Trophoblast cell (in vitro differentiated cells and primary cell): ENCODE measurements at regions not wholly inside any gene's neighbourhood (a gene's known extent, or its start where the extent isn't known, plus 50 kb on each side); places are given as distances from the start of the nearest gene placed in this dataset.

ENCODE experiments used
- DNase-seq, 2 donors: peaks; one replicate each; pipeline ENCODE4 v3.0.0-alpha.2; 2016
- H2AFZ ChIP-seq: 2 replicates; pipeline ENCODE4 v1.6.1; 2013; ENCODE audit warnings: low read length, moderate library complexity, mild to moderate bottlenecking; ENCODE audit not compliant: insufficient read depth, poor library complexity
- H2AK5ac ChIP-seq: 2 replicates; pipeline ENCODE4 v1.6.1; 2013; ENCODE audit warnings: mild to moderate bottlenecking, low read length
- H2BK120ac ChIP-seq: 2 replicates; pipeline ENCODE4 v1.6.1; 2013; ENCODE audit warnings: low read length, mild to moderate bottlenecking, moderate library complexity; ENCODE audit not compliant: insufficient read depth, poor library complexity
- H2BK12ac ChIP-seq: 2 replicates; pipeline ENCODE4 v1.6.1; 2013; ENCODE audit warnings: mild to moderate bottlenecking, low read length, moderate library complexity
- H2BK5ac ChIP-seq: 2 replicates; pipeline ENCODE4 v1.6.1; 2013; ENCODE audit warnings: low read length, low read depth, moderate library complexity, mild to moderate bottlenecking; ENCODE audit not compliant: poor library complexity
- H3K14ac ChIP-seq: 2 replicates; pipeline ENCODE4 v1.6.1; 2013; ENCODE audit warnings: mild to moderate bottlenecking, low read length
- H3K18ac ChIP-seq: 2 replicates; pipeline ENCODE4 v1.6.1; 2013; ENCODE audit warnings: mild to moderate bottlenecking, low read length
- H3K23ac ChIP-seq: 2 replicates; pipeline ENCODE4 v1.6.1; 2013; ENCODE audit warnings: low read length
- H3K27ac ChIP-seq: 2 replicates; pipeline ENCODE4 v1.5.1; 2013; ENCODE audit warnings: low read depth, mild to moderate bottlenecking, inconsistent platforms, low read length, moderate library complexity
- H3K27me3 ChIP-seq: 2 replicates; pipeline ENCODE4 v1.6.1; 2013; ENCODE audit warnings: inconsistent platforms, mild to moderate bottlenecking, low read length, moderate library complexity; ENCODE audit not compliant: insufficient read depth
- H3K36me3 ChIP-seq, 2 experiments: 1 replicate in 1 of 2; 2 replicates in 1 of 2; pipeline ENCODE4 v1.6.1; 2013; ENCODE audit warnings: low read length in 2 of 2, mild to moderate bottlenecking in 2 of 2, moderate library complexity in 1 of 2; ENCODE audit not compliant: insufficient read depth in 2 of 2, control insufficient read depth in 1 of 2
- H3K4ac ChIP-seq: 2 replicates; pipeline ENCODE4 v1.6.1; 2013; ENCODE audit warnings: low read depth, mild to moderate bottlenecking, low read length, moderate library complexity
- H3K4me1 ChIP-seq, 2 experiments: 1 replicate in 1 of 2; 2 replicates in 1 of 2; pipeline ENCODE4 v1.6.1; 2013; ENCODE audit warnings: low read length in 2 of 2, mild to moderate bottlenecking in 2 of 2, moderate library complexity in 1 of 2; ENCODE audit not compliant: insufficient read depth in 2 of 2, control insufficient read depth in 1 of 2
- H3K4me2 ChIP-seq: 2 replicates; pipeline ENCODE4 v1.6.1; 2013; ENCODE audit warnings: inconsistent platforms, mild to moderate bottlenecking, low read length, moderate library complexity
- H3K4me3 ChIP-seq: 2 replicates; pipeline ENCODE4 v1.5.1; 2013; ENCODE audit warnings: mild to moderate bottlenecking, low read depth, low read length, inconsistent platforms
- H3K79me1 ChIP-seq: one replicate; pipeline ENCODE4 v1.6.1; 2013; ENCODE audit warnings: low read length
- H3K79me2 ChIP-seq: 2 replicates; pipeline ENCODE4 v1.6.1; 2013; ENCODE audit warnings: low read length, mild to moderate bottlenecking; ENCODE audit not compliant: control insufficient read depth, insufficient read depth, poor library complexity
- H3K9ac ChIP-seq: 2 replicates; pipeline ENCODE4 v1.6.1; 2013; ENCODE audit warnings: mild to moderate bottlenecking, low read length
- H3K9me3 ChIP-seq: 2 replicates; pipeline ENCODE4 v1.6.1; 2013; ENCODE audit warnings: low read depth, mild to moderate bottlenecking, control low read depth, inconsistent platforms, low read length; ENCODE audit not compliant: insufficient read depth
- H4K12ac ChIP-seq: 2 replicates; pipeline ENCODE4 v1.6.1; 2013; ENCODE audit warnings: low read depth, mild to moderate bottlenecking, low read length, moderate library complexity
- H4K8ac ChIP-seq: 2 replicates; pipeline ENCODE4 v1.6.1; 2013; ENCODE audit warnings: low read depth, mild to moderate bottlenecking, low read length, moderate library complexity
- H4K91ac ChIP-seq: one replicate; pipeline ENCODE4 v1.6.1; 2013; ENCODE audit warnings: low read depth, mild to moderate bottlenecking, low read length, moderate library complexity
- WGBS: extraction: QIAGEN DNeasy Blood & Tissue Kit; methylation state at CpG from one replicate; pipeline ENCODE4 v1.1.7; 2013; ENCODE audit warnings: missing lambda C conversion rate; ENCODE audit not compliant: insufficient read length, insufficient coverage; ENCODE audit errors: extremely low coverage; 5-methylcytosine and 5-hydroxymethylcytosine counted together

- no peak overlapping the region for H4K8ac ChIP-seq
- H4K12ac ChIP-seq: no peak overlapping the region
- no peaks in the 10 kb centered on the region for H3K27me3 ChIP-seq
- no peak overlapping the region for H3K23ac ChIP-seq
- no peak overlapping the region for H3K4me2 ChIP-seq
- no peak overlapping the region for H2BK120ac ChIP-seq
- no peak overlapping the region for H3K9ac ChIP-seq
- no peak overlapping the region for H3K4ac ChIP-seq
- no peak overlapping the region for H3K18ac ChIP-seq
- no peaks in the 10 kb centered on the region for H3K79me2 ChIP-seq
- no peak overlapping the region for H2BK12ac ChIP-seq
- no peak overlapping the region for H3K27ac ChIP-seq
- no peak overlapping the region for H4K91ac ChIP-seq
- no peaks in the 10 kb centered on the region for H3K79me1 ChIP-seq
- no CpG with 5 or more reads among the region's 3 CpGs for WGBS
- no peaks in the 10 kb centered on the region for H3K4me1 ChIP-seq
- no peak for DNase-seq
- no peak overlapping the region for H2BK5ac ChIP-seq
- no peak overlapping the region for H3K14ac ChIP-seq
- H3K4me3 ChIP-seq: no peak overlapping the region
- H3K36me3 ChIP-seq: no peaks in the 10 kb centered on the region
- no peak overlapping the region for H2AK5ac ChIP-seq
- peaks cover 2% of the 10 kb centered on the region for H3K9me3 ChIP-seq
- H2AFZ ChIP-seq: no peak overlapping the region
Observed at GRCh38 chr15:69834761-69835160, 263.0 kb downstream of the TLE3 start.

GRCh38 chr15:69836048-69836447, 261.7 kb downstream of the TLE3 start:
- Histone ChIP-seq H3K27ac (no peak overlapping the region), H3K27me3 (no peaks in the 10 kb centered on the region), H3K4me2 (no peak overlapping the region), H3K79me2 (no peaks in the 10 kb centered on the region), H4K8ac (no peak overlapping the region), H2AK5ac (no peak overlapping the region), H4K91ac (no peak overlapping the region), H3K79me1 (no peaks in the 10 kb centered on the region), H2BK12ac (no peak overlapping the region), H3K36me3 (no peaks in the 10 kb centered on the region), H3K18ac (no peak overlapping the region), H3K4ac (no peak overlapping the region), H4K12ac (no peak overlapping the region), H3K9me3 (peaks cover 2% of the 10 kb centered on the region), H2BK120ac (no peak overlapping the region), H3K23ac (no peak overlapping the region), H3K4me1 (no peaks in the 10 kb centered on the region), H3K14ac (no peak overlapping the region), H3K9ac (no peak overlapping the region), H3K4me3 (no peak overlapping the region), H2AFZ (no peak overlapping the region), H2BK5ac (no peak overlapping the region)
- no CpG with 5 or more reads among the region's 3 CpGs for WGBS
- no peak for DNase-seq

- Histone ChIP-seq H2AFZ (no peak overlapping the region), H3K36me3 (no peaks in the 10 kb centered on the region), H2BK12ac (no peak overlapping the region), H3K79me2 (no peaks in the 10 kb centered on the region), H3K79me1 (no peaks in the 10 kb centered on the region), H2BK5ac (no peak overlapping the region), H3K23ac (no peak overlapping the region), H3K18ac (no peak overlapping the region), H3K4me1 (no peaks in the 10 kb centered on the region), H2BK120ac (no peak overlapping the region), H3K9me3 (peaks cover 2% of the 10 kb centered on the region), H3K4ac (no peak overlapping the region), H3K27me3 (no peaks in the 10 kb centered on the region), H3K4me2 (no peak overlapping the region), H4K91ac (no peak overlapping the region), H3K9ac (no peak overlapping the region), H3K14ac (no peak overlapping the region), H4K12ac (no peak overlapping the region), H4K8ac (no peak overlapping the region), H3K4me3 (no peak overlapping the region), H2AK5ac (no peak overlapping the region), H3K27ac (no peak overlapping the region)
- no peak for DNase-seq
- no CpG with 5 or more reads among the region's 10 CpGs for WGBS
Observed at GRCh38 chr15:69836526-69837230, 261.0 kb downstream of the TLE3 start.

- Histone ChIP-seq H3K4me1 (no peaks in the 10 kb centered on the region), H3K9ac (no peak overlapping the region), H2AK5ac (no peak overlapping the region), H2BK5ac (no peak overlapping the region), H3K79me1 (no peaks in the 10 kb centered on the region), H3K4me2 (no peak overlapping the region), H3K4ac (no peak overlapping the region), H3K27ac (no peak overlapping the region), H3K14ac (no peak overlapping the region), H3K36me3 (no peaks in the 10 kb centered on the region), H3K79me2 (no peaks in the 10 kb centered on the region), H4K8ac (no peak overlapping the region), H2BK120ac (no peak overlapping the region), H2BK12ac (no peak overlapping the region), H3K23ac (no peak overlapping the region), H4K91ac (no peak overlapping the region), H2AFZ (no peak overlapping the region), H3K18ac (no peak overlapping the region), H3K27me3 (no peaks in the 10 kb centered on the region), H3K4me3 (no peak overlapping the region), H3K9me3 (peaks cover 2% of the 10 kb centered on the region), H4K12ac (no peak overlapping the region)
- whole genome bisulfite sequencing: no CpG with 5 or more reads among the region's 1 CpG
- no peak for DNase-seq
Observed at GRCh38 chr15:69838338-69838737, 259.4 kb downstream of the TLE3 start.
